ENCODE measurements at regions not wholly inside any gene's neighbourhood (a gene's known extent, or its start where the extent isn't known, plus 50 kb on each side); places are given as distances from the start of the nearest gene placed in this dataset.
"Not testable (repeated sequence)": the region's sequence is repeated elsewhere in the genome, so short reads cannot be mapped to it uniquely, and the experiment has no call there.

DNA sequence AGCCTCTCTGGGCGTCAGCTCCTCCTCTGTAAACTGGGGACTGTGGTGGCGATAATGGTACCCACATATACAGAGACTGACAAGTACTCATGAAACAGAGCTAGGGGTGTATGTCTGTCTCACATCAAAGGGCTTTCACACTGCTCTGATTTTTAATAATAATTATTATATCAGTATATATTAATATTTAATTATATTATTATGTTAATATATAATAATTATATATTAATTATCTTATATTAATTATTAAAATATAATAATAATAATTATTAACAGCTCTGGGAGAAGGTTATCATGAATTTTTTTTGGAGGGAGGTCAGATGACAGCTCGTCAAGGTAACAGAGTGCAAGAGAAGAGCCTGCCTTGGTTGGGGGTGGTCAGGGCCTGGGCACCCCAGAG lies 173.6 kb downstream of the NRN1 start:
- TF ChIP-seq, protein P1, sequence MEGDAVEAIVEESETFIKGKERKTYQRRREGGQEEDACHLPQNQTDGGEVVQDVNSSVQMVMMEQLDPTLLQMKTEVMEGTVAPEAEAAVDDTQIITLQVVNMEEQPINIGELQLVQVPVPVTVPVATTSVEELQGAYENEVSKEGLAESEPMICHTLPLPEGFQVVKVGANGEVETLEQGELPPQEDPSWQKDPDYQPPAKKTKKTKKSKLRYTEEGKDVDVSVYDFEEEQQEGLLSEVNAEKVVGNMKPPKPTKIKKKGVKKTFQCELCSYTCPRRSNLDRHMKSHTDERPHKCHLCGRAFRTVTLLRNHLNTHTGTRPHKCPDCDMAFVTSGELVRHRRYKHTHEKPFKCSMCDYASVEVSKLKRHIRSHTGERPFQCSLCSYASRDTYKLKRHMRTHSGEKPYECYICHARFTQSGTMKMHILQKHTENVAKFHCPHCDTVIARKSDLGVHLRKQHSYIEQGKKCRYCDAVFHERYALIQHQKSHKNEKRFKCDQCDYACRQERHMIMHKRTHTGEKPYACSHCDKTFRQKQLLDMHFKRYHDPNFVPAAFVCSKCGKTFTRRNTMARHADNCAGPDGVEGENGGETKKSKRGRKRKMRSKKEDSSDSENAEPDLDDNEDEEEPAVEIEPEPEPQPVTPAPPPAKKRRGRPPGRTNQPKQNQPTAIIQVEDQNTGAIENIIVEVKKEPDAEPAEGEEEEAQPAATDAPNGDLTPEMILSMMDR (IDR thresholded peaks at IDR 0.05; ENCODE audit: low read depth, low read length) = no peak
- ChIA-PET POLR2A (no interaction called here), CTCF (no interaction called here)
- no peak for DNase-seq (ENCODE audit: low read depth, low spot score)
- Histone ChIP-seq H3K9me3 (ENCODE audit: control insufficient read depth, insufficient read depth, low read length) (peaks cover 9% of the 10 kb centered on the region), H3K4me3 (ENCODE audit: low read depth, low read length) (no peak overlapping the region), H3K27ac (ENCODE audit: low read depth, low read length) (no peak overlapping the region), H3K27me3 (ENCODE audit: control insufficient read depth, insufficient read depth, low read length) (no peaks in the 10 kb centered on the region)

DNA sequence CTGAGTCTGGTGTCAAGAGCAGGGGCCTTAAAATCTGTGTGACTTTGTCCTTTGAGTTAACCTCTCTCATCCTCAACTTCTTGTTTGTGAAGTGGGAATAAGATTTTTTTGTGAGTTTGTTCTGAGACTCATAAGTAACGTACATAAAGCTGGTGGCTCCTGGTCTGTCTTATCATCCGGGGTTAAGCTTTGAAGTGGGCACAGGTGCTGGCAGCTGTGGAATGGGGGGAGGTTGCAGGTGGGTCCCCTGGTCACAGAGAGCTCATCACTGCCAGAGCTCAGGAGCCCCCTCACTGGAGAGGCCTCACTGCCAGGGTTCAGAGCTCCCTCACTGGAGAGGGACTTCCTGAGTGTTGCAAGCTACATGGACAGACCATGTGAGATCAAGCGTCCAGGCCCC lies 174.1 kb downstream of the NRN1 start:
- no peaks in the 10 kb centered on the region for H3K27me3 ChIP-seq (ENCODE audit: control insufficient read depth, insufficient read depth, low read length)
- no peak overlapping the region for H3K27ac ChIP-seq (ENCODE audit: low read depth, low read length)
- ChIA-PET CTCF (no interaction called here), POLR2A (no interaction called here)
- H3K9me3 ChIP-seq (ENCODE audit: control insufficient read depth, insufficient read depth, low read length) = peaks cover 9% of the 10 kb centered on the region
- no peak overlapping the region for H3K4me3 ChIP-seq (ENCODE audit: low read depth, low read length)
- TF ChIP-seq, protein P1 (IDR thresholded peaks at IDR 0.05; ENCODE audit: low read depth, low read length) = no peak
- DNase-seq (ENCODE audit: low read depth, low spot score) = no peak

DNA sequence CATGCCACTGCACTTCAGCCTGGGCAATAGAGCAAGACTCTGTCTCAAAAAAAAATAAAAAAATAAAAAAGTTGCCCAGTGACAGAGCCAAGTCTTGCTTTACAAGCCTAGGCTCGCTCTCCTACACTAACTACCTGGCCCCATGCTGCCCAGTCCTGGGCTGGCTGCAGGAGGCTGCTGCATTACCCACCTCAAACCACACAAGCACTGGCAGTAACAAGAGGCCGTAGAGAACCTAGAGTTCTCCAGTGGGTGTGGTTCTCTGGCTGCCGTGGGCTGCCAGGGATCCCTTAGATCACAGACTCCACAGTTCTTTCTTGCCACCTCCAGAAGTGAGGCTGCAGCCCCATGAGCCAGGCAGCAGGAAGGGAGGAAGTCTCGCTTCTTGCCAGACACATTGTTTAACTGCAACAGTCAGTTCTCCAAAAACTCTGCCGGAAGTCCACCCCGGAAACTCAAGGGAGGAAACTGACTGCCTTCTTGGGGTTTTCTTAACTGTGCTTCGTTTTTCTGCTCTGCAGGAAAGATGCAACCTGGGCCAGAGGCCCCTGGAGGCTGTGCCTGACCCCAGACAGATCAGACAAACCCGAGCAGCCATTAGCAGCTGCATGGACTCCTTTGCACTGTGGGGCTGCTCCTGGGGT lies 175.4 kb downstream of the NRN1 start:
- CTCF ChIA-PET; H3K27ac ChIP-seq (ENCODE audit: low read depth, low read length); H3K9me3 ChIP-seq (ENCODE audit: control insufficient read depth, insufficient read depth, low read length); H3K27me3 ChIP-seq (ENCODE audit: control insufficient read depth, insufficient read depth, low read length); H3K4me3 ChIP-seq (ENCODE audit: low read depth, low read length); POLR2A ChIA-PET; DNase-seq (ENCODE audit: low read depth, low spot score): not testable (repeated sequence)

DNA sequence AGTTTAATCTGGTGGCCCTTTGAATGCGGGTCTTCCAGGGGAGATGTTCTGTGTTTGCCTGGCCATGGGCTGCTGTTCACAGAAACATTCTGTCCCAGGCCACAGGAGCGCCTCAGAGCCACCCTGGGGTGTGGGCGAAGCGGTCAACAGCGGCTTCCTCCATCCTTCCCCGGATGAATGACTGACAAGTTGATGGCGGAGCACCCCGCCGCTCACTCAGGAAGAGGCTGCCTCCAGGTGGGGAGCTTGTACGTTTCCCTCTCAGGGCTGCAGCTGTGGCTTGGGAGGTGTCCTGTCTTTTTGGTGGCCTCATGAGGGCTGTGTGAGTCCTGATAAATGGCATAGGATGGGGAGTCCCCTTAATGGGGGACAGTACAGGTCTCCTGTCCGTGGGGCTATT lies 178.4 kb downstream of the NRN1 start:
- POLR2A ChIA-PET = no interaction called here

DNA sequence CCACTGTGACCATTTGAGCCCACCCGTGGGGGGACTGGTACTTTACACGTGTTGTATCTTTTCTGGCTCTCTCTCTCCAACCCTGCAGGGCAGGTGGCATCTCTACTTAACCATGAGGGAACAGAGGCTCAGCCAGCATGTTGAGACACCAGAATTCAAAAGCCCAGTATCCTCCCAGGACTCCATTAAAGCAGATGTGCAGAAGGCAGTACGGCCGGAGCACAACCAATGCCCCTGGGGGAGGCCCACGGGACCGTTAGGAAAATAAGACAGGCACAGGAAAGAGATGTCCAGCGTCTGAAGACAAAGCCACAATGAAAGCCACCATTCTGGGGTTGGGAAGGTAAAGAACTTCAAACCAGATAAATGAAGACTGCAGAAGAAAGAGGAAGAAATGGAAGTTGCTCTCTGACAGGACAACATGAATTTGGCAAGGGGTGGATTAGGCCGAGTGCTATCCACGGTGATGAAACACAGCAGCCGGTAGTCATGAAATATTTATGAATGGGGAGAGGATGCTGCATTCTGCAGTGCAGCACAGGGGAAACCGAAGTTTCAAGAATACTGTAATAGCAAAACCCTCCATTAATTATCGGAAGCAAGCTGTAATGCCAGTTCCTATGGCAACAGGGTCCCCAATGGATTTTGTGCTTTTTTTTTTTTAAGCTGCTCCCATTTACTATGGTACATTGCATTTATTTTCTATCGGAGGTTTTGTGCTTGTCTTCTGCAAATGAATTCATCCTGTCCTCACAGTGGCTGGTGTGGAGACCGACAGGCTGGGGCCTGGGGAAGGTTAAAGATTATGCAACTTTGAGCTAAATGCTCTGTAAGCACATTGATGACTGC lies 179.4 kb downstream of the NRN1 start:
- H3K4me3 ChIP-seq (ENCODE audit: low read depth, low read length) = no peak overlapping the region
- H3K9me3 ChIP-seq (ENCODE audit: control insufficient read depth, insufficient read depth, low read length) = no peaks in the 10 kb centered on the region; the same call in 1 of the 2 replicates
- H3K27me3 ChIP-seq (ENCODE audit: control insufficient read depth, insufficient read depth, low read length) = no peaks in the 10 kb centered on the region
- ChIA-PET CTCF (no interaction called here), POLR2A (no interaction called here)
- DNase-seq (ENCODE audit: low read depth, low spot score) = no peak
- H3K27ac ChIP-seq (ENCODE audit: low read depth, low read length) = no peak overlapping the region
- TF ChIP-seq, protein P1 (IDR thresholded peaks at IDR 0.05; ENCODE audit: low read depth, low read length) = no peak

More for the DNA sequence above, 178.4 kb downstream of the NRN1 start:
- Histone ChIP-seq H3K4me3 (ENCODE audit: low read depth, low read length) (no peak overlapping the region), H3K27ac (ENCODE audit: low read depth, low read length) (no peak overlapping the region), H3K27me3 (ENCODE audit: control insufficient read depth, insufficient read depth, low read length) (no peaks in the 10 kb centered on the region), H3K9me3 (ENCODE audit: control insufficient read depth, insufficient read depth, low read length) (no peaks in the 10 kb centered on the region; the same call in 1 of the 2 replicates)
- CTCF ChIA-PET = no interaction called here
- TF ChIP-seq, protein P1 (IDR thresholded peaks at IDR 0.05; ENCODE audit: low read depth, low read length) = no peak
- DNase-seq (ENCODE audit: low read depth, low spot score) = no peak

DNA sequence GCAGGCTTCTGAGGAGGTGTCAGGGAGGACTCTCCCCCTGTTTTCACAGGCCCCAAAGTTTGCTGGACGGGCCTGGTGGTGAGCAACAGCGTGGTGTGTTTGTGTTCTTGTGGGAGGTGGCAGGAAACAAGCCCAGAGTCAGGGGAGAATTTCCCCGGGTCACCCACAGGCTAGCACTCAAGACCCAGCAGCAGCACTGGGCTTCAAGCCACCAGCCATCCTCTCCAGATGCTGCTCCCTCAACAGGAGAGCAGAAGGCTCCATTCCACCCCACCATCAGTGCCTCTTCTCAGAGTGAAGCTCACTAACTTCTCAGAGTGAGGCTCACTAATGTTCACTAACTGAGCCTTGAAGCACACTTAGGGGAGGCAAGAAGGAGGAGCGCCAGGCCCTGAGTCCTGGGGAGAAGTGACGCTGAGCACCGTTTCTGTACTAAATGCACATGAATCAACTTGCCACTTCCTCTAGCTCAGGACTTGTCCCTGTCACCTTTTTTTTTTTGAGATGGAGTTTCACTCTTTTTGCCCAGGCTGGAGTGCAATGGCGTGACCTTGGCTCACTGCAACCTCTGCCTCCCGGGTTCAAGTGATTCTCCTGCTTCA lies 182.2 kb downstream of the NRN1 start:
- H3K4me3 ChIP-seq (ENCODE audit: low read depth, low read length); DNase-seq (ENCODE audit: low read depth, low spot score); H3K27me3 ChIP-seq (ENCODE audit: control insufficient read depth, insufficient read depth, low read length); CTCF ChIA-PET; H3K9me3 ChIP-seq (ENCODE audit: control insufficient read depth, insufficient read depth, low read length); H3K27ac ChIP-seq (ENCODE audit: low read depth, low read length); POLR2A ChIA-PET: not testable (repeated sequence)

Data from AG04450 (cell line).